OCI-LY7 (cell line): ENCODE measurements at regions not wholly inside any gene's neighbourhood (a gene's known extent, or its start where the extent isn't known, plus 50 kb on each side); places are given as distances from the start of the nearest gene placed in this dataset.

ENCODE experiments used
- BruUV-seq: library from RNA; stranded (reverse); fragments of 400-500 nt; replicated peaks from 2 replicates; lab custom pipeline; 2021; lab: Mats Ljungman, UMichigan
- CTCF ChIA-PET: fragments of 300-600 bp; sonication (Branson Sonifier 250); formaldehyde crosslinking; loops from one replicate; lab custom pipeline; 2022; ENCODE audit warnings: antibody characterized with exemption; ENCODE audit not compliant: unreplicated experiment; lab: Charles Lee
- POLR2A ChIA-PET: fragments of 300-600 bp; sonication (Branson Sonifier 250); formaldehyde crosslinking; loops from one replicate; lab custom pipeline; 2022; ENCODE audit warnings: antibody characterized with exemption; lab: Charles Lee
- DNase-seq: peaks from one replicate; pipeline ENCODE4 v3.0.0-alpha.2; 2015; ENCODE audit warnings: low spot score
- H2AFZ ChIP-seq: fragments of 200-600 bp; sonication (generic), shearing (Covaris generic); 2 replicates; pipeline ENCODE4 v1.6.1; 2014; ENCODE audit warnings: mild to moderate bottlenecking, antibody characterized with exemption, low read length, moderate library complexity
- H3K27ac ChIP-seq: fragments of 200-600 bp; sonication (generic); 2 replicates; pipeline ENCODE4 v1.5.1; 2014; ENCODE audit warnings: mixed run types, low read depth, mild to moderate bottlenecking, moderate library complexity, low read length, inconsistent platforms; ENCODE audit not compliant: poor library complexity, severe bottlenecking
- H3K36me3 ChIP-seq: fragments of 200-600 bp; sonication (generic); 2 replicates; pipeline ENCODE4 v1.6.1; 2014; ENCODE audit warnings: mild to moderate bottlenecking, antibody characterized with exemption, low read length, moderate library complexity, mixed read lengths; ENCODE audit not compliant: insufficient read depth
- H3K4me1 ChIP-seq: fragments of 200-600 bp; sonication (generic); 2 replicates; pipeline ENCODE4 v1.5.1; 2014; ENCODE audit warnings: mild to moderate bottlenecking, low read length; ENCODE audit not compliant: insufficient read depth, poor library complexity, severe bottlenecking
- H3K4me2 ChIP-seq: fragments of 200-600 bp; sonication (generic); 2 replicates; pipeline ENCODE4 v1.6.1; 2014; ENCODE audit warnings: mild to moderate bottlenecking, low read length
- H3K4me3 ChIP-seq: fragments of 200-600 bp; sonication (generic); 2 replicates; pipeline ENCODE4 v1.5.1; 2014; ENCODE audit warnings: mild to moderate bottlenecking, low read depth, low read length; ENCODE audit not compliant: poor library complexity, severe bottlenecking
- H3K79me2 ChIP-seq: fragments of 200-600 bp; sonication (generic); 2 replicates; pipeline ENCODE4 v1.6.1; 2016; ENCODE audit warnings: low read depth, mild to moderate bottlenecking, low read length, moderate library complexity, mixed read lengths; ENCODE audit not compliant: insufficient read depth
- H3K9me2 ChIP-seq: fragments of 200-600 bp; sonication (generic); 2 replicates; pipeline ENCODE4 v1.6.1; 2016; ENCODE audit warnings: mild to moderate bottlenecking, low read length, mixed read lengths; ENCODE audit not compliant: insufficient read depth
- H3K9me3 ChIP-seq: fragments of 200-600 bp; sonication (generic); 2 replicates; pipeline ENCODE4 v1.6.1; 2014; ENCODE audit warnings: mild to moderate bottlenecking, mixed run types, low read length, mixed read lengths
- H4K20me1 ChIP-seq: fragments of 200-600 bp; sonication (generic); 2 replicates; pipeline ENCODE4 v1.6.1; 2014; ENCODE audit warnings: mild to moderate bottlenecking, antibody characterized with exemption, low read length, moderate library complexity, mixed read lengths; ENCODE audit not compliant: insufficient read depth
- CTCF ChIP-seq: fragments of 200-600 bp; sonication (generic); conservative IDR thresholded peaks from 2 replicates; pipeline ENCODE4 v1.5.1; 2014; ENCODE audit warnings: mild to moderate bottlenecking, antibody characterized with exemption, low read length, moderate library complexity, mixed read lengths
- EZH2phosphoT487 ChIP-seq: fragments of 200-600 bp; sonication (generic); IDR thresholded peaks from 2 replicates; pipeline ENCODE4 v1.6.1; 2018; ENCODE audit warnings: low read depth, borderline replicate concordance, mild to moderate bottlenecking, mixed run types, antibody characterized with exemption, low read length, moderate library complexity, mixed read lengths
- intact Hi-C: fragments of 100-400 bp; cut with micrococcal nuclease; formaldehyde crosslinking; loops from one replicate; pipeline ENCODE4 v1.10.0; 2022; ENCODE audit not compliant: unreplicated experiment

DNA sequence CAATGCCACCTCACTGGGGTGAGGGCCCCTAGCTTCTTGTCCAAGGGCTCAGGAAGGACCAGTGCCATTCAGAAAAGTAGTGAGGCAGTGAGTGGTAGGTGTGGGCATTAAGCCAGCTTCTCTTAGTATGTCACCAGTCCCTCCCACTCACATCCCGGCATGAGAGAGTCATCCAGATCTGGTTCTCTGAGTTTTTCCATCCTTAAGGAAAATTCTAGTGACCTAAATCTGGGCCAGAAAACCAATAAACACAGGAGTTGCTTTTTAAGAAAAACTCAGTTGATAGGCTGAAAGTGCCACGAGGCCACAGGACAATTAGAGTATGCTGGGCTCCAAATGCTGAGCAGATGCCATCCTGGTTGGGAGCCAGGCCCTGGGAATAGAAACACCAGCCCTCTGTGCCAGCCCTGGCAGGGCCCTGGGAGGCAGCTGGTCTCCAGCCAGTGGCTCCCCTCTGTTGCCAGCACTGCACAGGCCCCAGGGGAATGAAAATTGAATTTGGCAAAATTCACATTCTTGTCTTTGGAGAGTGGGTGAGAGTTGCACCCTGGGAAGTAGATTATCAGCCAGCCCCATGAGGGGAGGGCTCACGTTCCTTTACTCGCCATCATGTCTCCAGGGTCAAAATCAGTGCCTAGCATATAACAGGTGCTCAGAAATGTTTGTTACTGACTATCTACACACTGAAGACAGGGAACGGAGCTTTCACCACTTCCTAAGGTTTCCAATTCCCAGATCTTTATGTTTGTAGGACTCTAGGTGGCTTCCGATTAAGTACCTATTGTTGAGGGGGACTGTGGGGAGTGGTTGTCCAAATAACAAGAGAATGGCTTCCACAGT is 52.8 kb downstream of the FAM43A start:
- Histone ChIP-seq H3K9me3 (peaks cover 9% of the 10 kb centered on the region; the same call in 1 of the 2 replicates), H3K4me3 (no peak overlapping the region), H2AFZ (no peak overlapping the region), H3K36me3 (no peaks in the 10 kb centered on the region; the same call in 1 of the 2 replicates), H3K27ac (no peak overlapping the region), H4K20me1 (0 out of 2 replicates have a peak, but pooled peaks cover 3% of the 10 kb centered on the region), H3K79me2 (no peaks in the 10 kb centered on the region), H3K4me2 (no peak overlapping the region), H3K4me1 (peaks cover 30% of the 10 kb centered on the region), H3K9me2 (no peaks in the 10 kb centered on the region)
- no peak for TF ChIP-seq CTCF
- TF ChIP-seq EZH2phosphoT487 = no peak
- intact Hi-C loops = no loop called here
- ChIA-PET CTCF (no interaction called here), POLR2A (interaction anchor here (0.7 to 3.1 kb wide), 5 partner anchors 8 to 56 kb away, joined by 3 to 13 read pairs (median 3); no protein-coding TSS in a partner anchor)
- no TSS peak for BruUV-seq
- DNase-seq = no peak

DNA sequence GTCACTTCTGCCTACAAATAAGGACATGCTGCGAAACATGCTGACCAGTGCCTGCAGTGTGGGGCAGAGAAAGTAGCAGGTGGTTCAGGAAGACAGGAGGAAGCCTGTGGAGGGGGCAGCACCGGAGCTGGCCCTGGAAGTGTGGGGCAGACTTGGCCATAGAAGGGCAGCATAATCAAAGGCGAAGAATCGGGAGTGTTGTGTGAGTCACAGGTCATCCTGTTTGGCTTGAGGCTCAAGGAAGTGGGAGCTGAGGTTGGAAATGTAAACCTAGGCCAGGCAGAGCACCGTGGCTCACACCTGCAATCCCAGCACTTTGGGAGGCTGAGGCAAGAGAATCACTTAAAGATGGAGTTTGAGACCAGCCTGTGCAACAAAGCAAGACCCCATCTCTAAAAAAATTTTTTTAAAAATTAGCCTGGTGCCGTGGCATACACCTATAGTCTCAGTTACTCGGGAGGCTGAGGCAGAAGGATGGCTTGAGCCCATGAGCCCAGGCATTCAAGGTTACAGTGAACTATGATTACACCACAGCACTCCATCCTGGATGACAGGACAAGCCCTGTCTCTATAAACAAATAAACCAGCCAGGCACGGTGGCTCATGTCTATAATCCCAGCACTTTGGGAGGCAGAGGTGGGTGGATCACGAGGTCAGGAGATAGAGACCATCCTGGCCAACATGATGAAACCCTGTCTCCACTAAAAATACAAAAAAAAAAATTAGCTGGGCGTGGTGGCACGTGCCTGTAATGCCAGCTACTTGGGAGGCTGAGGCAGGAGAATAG is 54.0 kb downstream of the FAM43A start:
- Histone ChIP-seq H3K36me3 (no peaks in the 10 kb centered on the region; the same call in 1 of the 2 replicates), H3K4me1 (peaks cover 30% of the 10 kb centered on the region), H3K9me2 (no peaks in the 10 kb centered on the region), H3K79me2 (no peaks in the 10 kb centered on the region), H3K9me3 (peaks cover 9% of the 10 kb centered on the region; the same call in 1 of the 2 replicates), H3K27ac (no peak overlapping the region), H4K20me1 (0 out of 2 replicates have a peak, but pooled peaks cover 3% of the 10 kb centered on the region), H3K4me2 (no peak overlapping the region), H3K4me3 (no peak overlapping the region), H2AFZ (no peak overlapping the region)
- no TSS peak for BruUV-seq
- no peak for TF ChIP-seq EZH2phosphoT487
- no peak for TF ChIP-seq CTCF
- ChIA-PET CTCF (interaction anchor here (0.6 kb wide), 1 partner anchor 839 kb away, joined by 3 read pairs; no protein-coding TSS in a partner anchor), POLR2A (no interaction called here)
- intact Hi-C loops = no loop called here
- no peak for DNase-seq
